NT2/D1 (cell line): ENCODE measurements at regions not wholly inside any gene's neighbourhood (a gene's known extent, or its start where the extent isn't known, plus 50 kb on each side); places are given as distances from the start of the nearest gene placed in this dataset.

ENCODE experiments used
- YY1 ChIP-seq: IDR thresholded peaks from 2 replicates; pipeline ENCODE4 v1.6.1; 2011; ENCODE audit not compliant: insufficient read length, insufficient read depth
- ZNF274 ChIP-seq: IDR thresholded peaks from 2 replicates; pipeline ENCODE4 v1.6.1; 2011; ENCODE audit warnings: mild to moderate bottlenecking, low read depth, low read length

DNA sequence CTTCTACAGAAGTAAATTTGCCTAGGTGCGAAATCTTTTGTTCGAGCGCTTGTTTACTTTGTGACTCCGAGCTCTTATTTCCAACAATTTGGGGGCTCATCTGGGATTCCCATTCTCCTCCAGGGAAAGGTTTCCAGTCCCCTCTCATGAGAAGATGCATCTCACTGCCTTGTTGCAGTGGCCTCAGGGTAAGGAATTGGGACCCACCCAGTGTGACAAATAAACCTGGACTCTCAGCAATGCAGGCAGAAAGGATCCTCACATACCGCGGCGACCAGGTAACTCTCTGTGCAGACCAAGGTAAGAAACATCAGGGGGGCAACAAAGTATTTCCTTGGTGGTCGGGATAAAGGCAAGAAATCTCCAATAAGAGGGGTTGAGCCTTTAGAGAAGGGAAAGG lies 1169.3 kb downstream of the DSC3 start:
- TF ChIP-seq YY1, result no peak
- no peak for TF ChIP-seq ZNF274
